Adipocyte (in vitro differentiated cells): ENCODE measurements at regions not wholly inside any gene's neighbourhood (a gene's known extent, or its start where the extent isn't known, plus 50 kb on each side); places are given as distances from the start of the nearest gene placed in this dataset.

Experiments
- DNase-seq: peaks from one replicate; pipeline ENCODE4 v3.0.0-alpha.2; 2015; ENCODE audit warnings: low read depth
- H3K27me3 ChIP-seq: replicated peaks from 2 replicates; pipeline ENCODE4 v1.7.0; 2013; ENCODE audit warnings: mild to moderate bottlenecking, low read length, moderate library complexity; ENCODE audit not compliant: control insufficient read depth, insufficient read depth
- H3K36me3 ChIP-seq: 2 replicates; pipeline ENCODE4 v1.7.0; 2013; ENCODE audit warnings: low read length, mild to moderate bottlenecking, moderate library complexity; ENCODE audit not compliant: control insufficient read depth, insufficient read depth, severe bottlenecking
- H3K4me1 ChIP-seq: 2 replicates; pipeline ENCODE4 v1.7.0; 2013; ENCODE audit warnings: mild to moderate bottlenecking, low read length, moderate library complexity; ENCODE audit not compliant: control insufficient read depth, insufficient read depth
- H3K4me3 ChIP-seq: 2 replicates; pipeline ENCODE4 v1.7.0; 2013; ENCODE audit warnings: mild to moderate bottlenecking, low read length, moderate library complexity
- H3K9ac ChIP-seq: 2 replicates; pipeline ENCODE4 v1.7.0; 2013; ENCODE audit warnings: mild to moderate bottlenecking, low read length, moderate library complexity
- H3K9me3 ChIP-seq: 2 replicates; pipeline ENCODE4 v1.7.0; 2013; ENCODE audit warnings: mild to moderate bottlenecking, low read length, moderate library complexity; ENCODE audit not compliant: control insufficient read depth

DNA sequence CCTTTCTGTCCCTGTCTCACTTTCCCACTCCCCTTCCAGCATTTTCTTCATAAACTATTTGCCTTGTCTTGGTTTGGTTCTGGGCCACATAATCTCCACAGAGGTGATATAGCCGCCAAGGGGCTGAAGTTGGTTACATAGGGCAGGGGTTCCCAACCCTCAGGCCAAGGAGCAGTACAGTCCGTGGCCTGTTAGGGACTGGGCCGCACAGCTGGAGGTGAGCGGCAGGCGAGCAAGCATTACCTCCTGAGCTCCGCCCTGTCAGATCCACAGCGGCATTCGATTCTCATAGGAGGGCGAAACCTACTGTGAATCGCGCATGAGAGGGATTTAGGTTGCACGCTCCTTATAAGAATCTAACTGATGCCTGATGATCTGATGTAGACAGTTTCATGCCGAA is 80.6 kb upstream of the HIF1A start:
- no peak overlapping the region for H3K9ac ChIP-seq
- no peak overlapping the region for H3K4me3 ChIP-seq
- peaks cover 58% of the 10 kb centered on the region for H3K4me1 ChIP-seq
- no peaks in the 10 kb centered on the region for H3K9me3 ChIP-seq
- DNase-seq, result no peak
- no peaks in the 10 kb centered on the region for H3K27me3 ChIP-seq
- no peaks in the 10 kb centered on the region for H3K36me3 ChIP-seq

DNA sequence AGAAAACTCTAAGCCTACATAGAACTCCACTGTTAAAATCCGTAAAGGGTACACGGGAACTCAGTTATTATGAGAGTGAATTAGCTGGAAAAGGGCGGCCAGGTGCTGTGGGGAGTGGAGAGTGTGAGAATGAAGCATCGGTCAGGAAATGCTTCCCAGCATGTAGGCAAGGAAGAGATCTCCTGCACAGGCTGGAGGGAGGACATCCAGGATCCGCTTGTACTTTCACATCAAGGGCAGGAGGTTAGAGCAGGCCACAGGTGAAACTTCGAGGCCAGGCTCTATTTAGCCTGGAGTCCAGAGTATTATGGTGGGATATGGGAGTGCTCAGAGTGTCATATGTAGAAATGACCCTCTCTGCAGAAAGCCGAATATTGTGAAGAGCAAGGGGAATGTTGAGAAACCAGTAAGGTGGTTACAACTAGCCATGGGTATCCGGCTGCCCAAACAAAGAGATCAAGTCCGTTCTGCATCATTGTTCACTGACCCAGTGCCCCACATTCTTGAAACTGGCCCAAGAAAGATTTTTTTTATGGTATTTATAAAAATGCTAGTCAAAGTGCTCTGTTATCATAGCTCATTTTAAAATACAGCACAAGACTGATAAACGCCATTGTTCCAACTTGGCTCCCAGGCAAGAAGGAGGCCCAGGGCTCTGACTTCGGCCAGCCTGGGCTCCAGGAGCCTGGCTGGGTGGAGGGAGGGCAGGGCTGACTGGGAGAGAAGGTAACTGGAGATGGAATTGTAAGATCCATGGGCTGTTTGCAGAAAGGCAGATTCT is 79.4 kb upstream of the HIF1A start:
- no peaks in the 10 kb centered on the region for H3K9me3 ChIP-seq
- peak; percentile 61 for DNase-seq

DNA sequence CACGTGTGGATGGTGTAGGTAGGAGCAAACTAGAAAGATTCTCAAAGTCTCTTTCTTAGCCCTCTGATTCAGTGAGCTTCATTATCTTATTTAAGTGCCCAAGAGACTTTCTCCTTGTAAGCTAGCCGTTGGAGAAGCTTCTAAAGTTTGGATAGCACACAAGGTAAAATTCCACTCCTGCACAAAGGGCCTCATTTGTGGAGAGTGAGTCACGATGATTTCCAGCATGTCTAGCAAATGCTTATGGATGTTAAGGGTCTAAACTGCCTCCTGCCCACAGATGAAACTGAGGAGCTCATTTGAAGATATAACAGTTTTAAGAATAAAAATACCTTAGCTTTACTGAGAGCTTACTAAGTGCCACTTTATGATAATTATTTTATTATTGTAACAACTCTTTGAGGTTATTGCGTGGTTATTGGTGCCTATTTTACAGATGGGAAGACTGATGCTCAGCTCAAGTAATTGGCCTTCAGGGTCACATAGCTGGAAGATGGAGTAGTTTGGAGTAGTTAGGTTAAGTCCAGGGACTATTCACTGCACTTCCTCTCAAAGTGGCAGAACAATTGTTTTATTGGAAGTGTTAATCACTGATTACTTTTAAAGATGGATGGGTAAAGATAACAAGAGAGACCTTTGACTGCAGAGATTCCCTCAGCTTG is 78.7 kb upstream of the HIF1A start:
- peak overlapping the region; percentile 74 for H3K9ac ChIP-seq
- H3K9me3 ChIP-seq, result no peaks in the 10 kb centered on the region
- peak overlapping the region; percentile 10 for H3K4me3 ChIP-seq
- H3K27me3 ChIP-seq, result no peaks in the 10 kb centered on the region
- no peaks in the 10 kb centered on the region for H3K36me3 ChIP-seq
- peak; percentile 66 for DNase-seq
- H3K4me1 ChIP-seq, result peaks cover 68% of the 10 kb centered on the region

More for the DNA sequence above, 79.4 kb upstream of the HIF1A start:
- H3K9ac ChIP-seq, result peak overlapping the region; percentile 74
- H3K36me3 ChIP-seq, result no peaks in the 10 kb centered on the region
- no peaks in the 10 kb centered on the region for H3K27me3 ChIP-seq
- H3K4me3 ChIP-seq, result peak overlapping the region; percentile 10
- peaks cover 64% of the 10 kb centered on the region for H3K4me1 ChIP-seq

DNA sequence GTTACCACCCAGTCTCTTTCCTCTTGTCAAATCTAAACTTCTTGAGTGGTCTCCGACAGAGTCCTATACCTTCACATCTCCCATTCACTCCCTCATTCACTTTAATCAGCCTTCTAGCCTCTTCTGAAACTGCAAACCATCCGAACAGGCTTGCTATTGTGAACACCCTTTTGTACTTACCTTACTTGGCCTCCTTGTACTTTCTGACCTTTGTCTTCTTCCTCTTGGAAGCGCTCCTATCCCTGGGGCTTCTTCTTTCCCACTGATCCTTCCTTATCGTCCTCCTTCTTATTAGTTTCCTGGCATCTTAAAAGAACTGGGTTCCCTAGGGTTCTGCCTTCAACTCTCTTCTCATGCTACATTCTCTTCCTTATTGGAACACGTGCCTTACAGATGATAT is 76.9 kb upstream of the HIF1A start:
- Histone ChIP-seq H3K9ac (peak overlapping the region; percentile 84), H3K9me3 (no peaks in the 10 kb centered on the region), H3K4me1 (peaks cover 59% of the 10 kb centered on the region), H3K4me3 (peak overlapping the region; percentile 0), H3K36me3 (no peaks in the 10 kb centered on the region), H3K27me3 (no peaks in the 10 kb centered on the region)
- no peak for DNase-seq

DNA sequence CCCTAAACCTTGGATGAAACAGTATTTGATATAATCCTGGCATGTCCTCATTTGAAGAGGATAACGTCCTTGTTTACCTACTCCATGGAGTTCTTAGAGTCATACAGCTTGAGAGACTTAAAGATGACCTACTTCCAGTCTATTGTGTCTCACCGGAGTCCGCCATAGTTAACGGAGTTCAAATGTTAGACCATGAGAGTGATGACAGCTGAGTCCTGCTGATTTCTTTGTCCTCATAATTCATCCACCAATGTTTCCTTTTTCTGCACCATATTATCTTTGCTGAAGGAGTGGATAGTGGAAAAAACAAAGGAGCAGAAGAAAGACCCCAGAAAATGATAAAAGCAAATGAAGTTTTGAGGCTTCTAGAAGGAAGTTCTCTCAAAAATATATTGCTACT is 75.8 kb upstream of the HIF1A start:
- Histone ChIP-seq H3K9me3 (no peaks in the 10 kb centered on the region), H3K4me1 (peaks cover 58% of the 10 kb centered on the region), H3K36me3 (no peaks in the 10 kb centered on the region), H3K27me3 (no peaks in the 10 kb centered on the region), H3K9ac (peak overlapping the region; percentile 84), H3K4me3 (peak overlapping the region; percentile 34)
- no peak for DNase-seq

DNA sequence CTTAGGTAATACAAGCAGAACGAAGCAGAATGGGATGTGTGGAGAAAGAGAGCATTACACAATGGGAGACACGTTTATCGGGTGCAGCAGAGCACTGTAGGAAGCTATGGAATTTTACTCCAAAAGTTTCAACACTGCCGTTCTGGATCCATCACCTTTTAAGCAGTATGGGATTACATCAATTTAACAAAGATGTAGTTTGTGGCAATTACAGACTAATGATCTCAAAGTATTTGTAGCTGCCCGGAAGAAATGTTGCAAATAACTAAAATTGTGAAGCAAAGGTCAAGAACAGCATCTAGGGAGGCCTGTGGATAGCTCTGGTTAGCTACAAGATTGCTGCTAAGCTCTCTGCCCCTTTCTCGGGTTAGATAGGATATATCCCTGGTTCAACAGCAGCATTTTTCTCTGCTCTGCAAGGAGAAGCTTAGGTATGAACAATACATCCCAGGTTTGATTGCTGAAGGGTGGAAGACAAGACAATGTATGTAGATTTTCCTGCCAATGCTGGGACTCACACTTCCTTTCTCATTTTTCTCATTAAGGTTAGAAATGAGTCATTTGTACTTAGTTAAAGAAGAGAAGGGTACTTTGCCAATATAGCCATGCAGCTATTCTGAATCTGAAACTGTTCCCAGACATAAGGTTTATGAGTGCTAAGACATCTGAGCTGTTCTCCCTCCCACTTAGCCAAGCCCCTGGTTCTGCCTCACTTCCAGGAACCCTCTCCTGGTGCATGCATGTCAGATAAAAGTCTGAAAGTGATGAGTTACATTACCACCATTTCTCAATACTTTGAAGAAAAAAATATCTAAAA is 75.0 kb upstream of the HIF1A start:
- H3K27me3 ChIP-seq, result no peaks in the 10 kb centered on the region
- peak overlapping the region; percentile 51 for H3K4me3 ChIP-seq
- no peaks in the 10 kb centered on the region for H3K9me3 ChIP-seq
- H3K4me1 ChIP-seq, result peaks cover 63% of the 10 kb centered on the region
- H3K9ac ChIP-seq, result peak overlapping the region; percentile 84
- H3K36me3 ChIP-seq, result no peaks in the 10 kb centered on the region
- DNase-seq, result peak; percentile 91

DNA sequence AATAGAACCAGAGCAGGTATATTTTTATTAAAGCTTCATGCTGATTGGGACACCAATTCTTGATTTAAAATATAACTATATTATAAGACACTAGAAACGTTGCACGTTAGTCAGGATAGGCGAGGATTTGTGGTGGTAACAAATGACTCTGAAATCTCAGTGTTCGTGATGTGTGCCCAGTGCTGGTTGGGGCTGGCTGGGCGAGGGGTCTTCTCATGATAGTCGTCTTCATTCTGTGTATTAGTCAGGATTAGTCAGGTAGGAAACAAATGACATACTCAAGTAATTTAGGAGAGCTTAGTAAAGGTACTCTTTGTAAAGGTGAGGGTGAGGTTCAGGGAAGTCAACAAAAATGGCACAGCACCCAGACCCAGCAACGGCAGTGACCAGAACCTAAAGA is 73.9 kb upstream of the HIF1A start:
- H3K36me3 ChIP-seq, result no peaks in the 10 kb centered on the region
- H3K4me3 ChIP-seq, result no peak overlapping the region
- DNase-seq, result no peak
- peak overlapping the region; percentile 84 for H3K9ac ChIP-seq
- H3K27me3 ChIP-seq, result no peaks in the 10 kb centered on the region
- H3K4me1 ChIP-seq, result peaks cover 52% of the 10 kb centered on the region
- H3K9me3 ChIP-seq, result no peaks in the 10 kb centered on the region

DNA sequence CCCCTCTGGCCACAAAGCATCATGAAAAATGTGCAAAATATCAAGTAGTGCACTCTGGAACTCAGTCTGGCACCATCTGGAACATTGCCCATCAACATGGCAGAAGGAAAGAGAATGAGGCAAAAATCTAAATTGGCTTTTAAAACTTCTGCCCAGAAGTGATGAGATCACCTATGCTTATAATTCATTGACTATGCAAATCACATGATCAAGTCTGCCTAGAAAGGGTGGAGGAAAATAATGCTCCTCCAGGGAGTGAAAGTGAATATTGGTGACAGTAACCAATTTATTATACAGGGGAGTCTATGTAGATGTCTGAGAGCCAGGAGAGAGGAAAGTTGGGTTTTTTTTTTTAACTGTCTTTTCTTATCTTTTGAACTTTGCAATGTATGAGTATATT is 73.3 kb upstream of the HIF1A start:
- DNase-seq, result no peak
- Histone ChIP-seq H3K4me3 (no peak overlapping the region), H3K4me1 (peaks cover 46% of the 10 kb centered on the region), H3K36me3 (no peaks in the 10 kb centered on the region), H3K9me3 (no peaks in the 10 kb centered on the region), H3K9ac (peak overlapping the region; percentile 84), H3K27me3 (no peaks in the 10 kb centered on the region)

DNA sequence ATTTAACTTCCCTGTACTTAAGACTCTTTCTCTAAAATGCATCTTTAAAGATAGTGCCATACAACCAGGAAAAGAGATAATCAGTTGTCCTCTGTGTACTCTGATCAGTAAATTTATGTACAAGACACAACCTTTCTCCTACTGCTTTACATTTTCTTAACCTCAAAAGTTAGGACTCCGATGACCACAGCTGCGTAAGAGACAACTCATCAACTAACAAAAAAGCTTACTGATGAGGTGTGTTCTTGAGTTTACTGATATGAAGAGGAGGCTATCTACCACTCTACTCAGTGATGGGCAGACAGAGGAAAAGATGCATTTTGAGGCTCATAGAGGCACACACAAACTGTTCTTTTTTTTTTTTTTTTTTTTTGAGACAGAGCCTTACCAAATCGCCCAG is 71.4 kb upstream of the HIF1A start:
- Histone ChIP-seq H3K9me3 (no peaks in the 10 kb centered on the region), H3K36me3 (no peaks in the 10 kb centered on the region), H3K9ac (no peak overlapping the region), H3K4me3 (no peak overlapping the region), H3K27me3 (no peaks in the 10 kb centered on the region), H3K4me1 (peaks cover 46% of the 10 kb centered on the region)
- no peak for DNase-seq

DNA sequence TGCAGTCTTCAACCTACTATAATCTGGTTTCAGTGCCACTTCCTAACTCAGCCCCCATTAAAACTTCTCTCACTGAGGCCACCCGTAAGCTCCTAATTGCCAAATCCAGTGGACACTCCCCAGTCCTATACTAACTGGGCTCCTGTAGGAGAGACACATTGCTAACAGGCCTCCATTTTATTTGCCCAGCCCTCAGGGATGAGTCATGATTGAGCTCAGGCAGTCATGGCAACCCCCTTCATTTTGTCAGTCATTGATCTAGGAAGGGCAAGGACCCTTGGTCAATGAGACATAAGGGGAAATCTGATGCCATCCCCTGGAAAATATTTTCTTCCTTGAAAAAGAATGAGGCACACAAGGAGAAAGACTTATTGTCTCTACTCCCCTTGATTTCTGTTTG is 70.1 kb upstream of the HIF1A start:
- Histone ChIP-seq H3K4me1 (peaks cover 34% of the 10 kb centered on the region), H3K9ac (no peak overlapping the region), H3K27me3 (no peaks in the 10 kb centered on the region), H3K4me3 (no peak overlapping the region), H3K36me3 (no peaks in the 10 kb centered on the region), H3K9me3 (no peaks in the 10 kb centered on the region)
- DNase-seq, result no peak

DNA sequence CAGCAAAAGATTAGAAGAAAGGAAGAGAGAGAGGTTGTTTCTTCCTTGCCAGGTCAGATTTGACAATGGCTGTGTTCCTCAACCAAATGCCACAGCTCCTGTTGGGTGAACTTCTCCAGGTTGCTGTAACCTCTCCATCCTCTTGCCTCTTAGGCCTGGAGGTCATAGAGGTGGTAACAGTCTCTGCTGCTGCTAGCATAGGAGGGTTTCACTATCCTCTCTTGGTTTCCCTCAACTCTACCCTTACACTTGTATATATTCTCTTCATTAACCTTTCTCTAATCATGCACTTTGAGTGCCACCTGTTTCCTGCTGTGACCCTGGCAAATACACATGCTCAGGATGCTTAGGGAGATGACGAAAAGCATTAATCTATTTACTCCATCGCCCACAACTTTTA is 67.7 kb upstream of the HIF1A start:
- H3K9ac ChIP-seq, result no peak overlapping the region
- no peak overlapping the region for H3K4me3 ChIP-seq
- H3K4me1 ChIP-seq, result peaks cover 25% of the 10 kb centered on the region
- H3K36me3 ChIP-seq, result no peaks in the 10 kb centered on the region
- no peaks in the 10 kb centered on the region for H3K27me3 ChIP-seq
- no peak for DNase-seq
- no peaks in the 10 kb centered on the region for H3K9me3 ChIP-seq
